ENCODE measurements at regions not wholly inside any gene's neighbourhood (a gene's known extent, or its start where the extent isn't known, plus 50 kb on each side); places are given as distances from the start of the nearest gene placed in this dataset.

DNA sequence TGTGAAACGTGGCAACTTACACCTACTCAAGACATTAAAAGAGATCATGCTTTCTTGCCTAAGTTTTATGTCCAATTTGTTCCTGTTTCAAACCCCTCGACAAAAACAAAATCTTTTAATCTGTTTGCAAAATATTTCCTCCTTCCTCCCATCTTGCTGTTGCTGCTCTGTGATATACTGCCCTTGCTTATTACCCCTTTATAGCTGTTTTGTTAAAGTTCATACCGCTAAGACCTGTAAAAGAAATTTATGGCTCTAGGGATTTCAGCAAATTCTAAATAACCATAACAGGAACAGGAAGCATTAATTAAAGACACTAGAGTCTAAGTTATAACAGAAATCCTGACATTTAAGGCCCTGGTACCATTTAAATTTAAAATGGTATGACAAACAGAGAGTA, 1268.2 kb upstream of the PIK3C3 start (continued):
- TF ChIP-seq TEAD4 (IDR thresholded peaks at IDR 0.05; ENCODE audit: low read depth, low read length), result no peak
- no peak for TF ChIP-seq CEBPB (IDR thresholded peaks at IDR 0.05; ENCODE audit: low read depth, low read length)
- TF ChIP-seq, protein P1, sequence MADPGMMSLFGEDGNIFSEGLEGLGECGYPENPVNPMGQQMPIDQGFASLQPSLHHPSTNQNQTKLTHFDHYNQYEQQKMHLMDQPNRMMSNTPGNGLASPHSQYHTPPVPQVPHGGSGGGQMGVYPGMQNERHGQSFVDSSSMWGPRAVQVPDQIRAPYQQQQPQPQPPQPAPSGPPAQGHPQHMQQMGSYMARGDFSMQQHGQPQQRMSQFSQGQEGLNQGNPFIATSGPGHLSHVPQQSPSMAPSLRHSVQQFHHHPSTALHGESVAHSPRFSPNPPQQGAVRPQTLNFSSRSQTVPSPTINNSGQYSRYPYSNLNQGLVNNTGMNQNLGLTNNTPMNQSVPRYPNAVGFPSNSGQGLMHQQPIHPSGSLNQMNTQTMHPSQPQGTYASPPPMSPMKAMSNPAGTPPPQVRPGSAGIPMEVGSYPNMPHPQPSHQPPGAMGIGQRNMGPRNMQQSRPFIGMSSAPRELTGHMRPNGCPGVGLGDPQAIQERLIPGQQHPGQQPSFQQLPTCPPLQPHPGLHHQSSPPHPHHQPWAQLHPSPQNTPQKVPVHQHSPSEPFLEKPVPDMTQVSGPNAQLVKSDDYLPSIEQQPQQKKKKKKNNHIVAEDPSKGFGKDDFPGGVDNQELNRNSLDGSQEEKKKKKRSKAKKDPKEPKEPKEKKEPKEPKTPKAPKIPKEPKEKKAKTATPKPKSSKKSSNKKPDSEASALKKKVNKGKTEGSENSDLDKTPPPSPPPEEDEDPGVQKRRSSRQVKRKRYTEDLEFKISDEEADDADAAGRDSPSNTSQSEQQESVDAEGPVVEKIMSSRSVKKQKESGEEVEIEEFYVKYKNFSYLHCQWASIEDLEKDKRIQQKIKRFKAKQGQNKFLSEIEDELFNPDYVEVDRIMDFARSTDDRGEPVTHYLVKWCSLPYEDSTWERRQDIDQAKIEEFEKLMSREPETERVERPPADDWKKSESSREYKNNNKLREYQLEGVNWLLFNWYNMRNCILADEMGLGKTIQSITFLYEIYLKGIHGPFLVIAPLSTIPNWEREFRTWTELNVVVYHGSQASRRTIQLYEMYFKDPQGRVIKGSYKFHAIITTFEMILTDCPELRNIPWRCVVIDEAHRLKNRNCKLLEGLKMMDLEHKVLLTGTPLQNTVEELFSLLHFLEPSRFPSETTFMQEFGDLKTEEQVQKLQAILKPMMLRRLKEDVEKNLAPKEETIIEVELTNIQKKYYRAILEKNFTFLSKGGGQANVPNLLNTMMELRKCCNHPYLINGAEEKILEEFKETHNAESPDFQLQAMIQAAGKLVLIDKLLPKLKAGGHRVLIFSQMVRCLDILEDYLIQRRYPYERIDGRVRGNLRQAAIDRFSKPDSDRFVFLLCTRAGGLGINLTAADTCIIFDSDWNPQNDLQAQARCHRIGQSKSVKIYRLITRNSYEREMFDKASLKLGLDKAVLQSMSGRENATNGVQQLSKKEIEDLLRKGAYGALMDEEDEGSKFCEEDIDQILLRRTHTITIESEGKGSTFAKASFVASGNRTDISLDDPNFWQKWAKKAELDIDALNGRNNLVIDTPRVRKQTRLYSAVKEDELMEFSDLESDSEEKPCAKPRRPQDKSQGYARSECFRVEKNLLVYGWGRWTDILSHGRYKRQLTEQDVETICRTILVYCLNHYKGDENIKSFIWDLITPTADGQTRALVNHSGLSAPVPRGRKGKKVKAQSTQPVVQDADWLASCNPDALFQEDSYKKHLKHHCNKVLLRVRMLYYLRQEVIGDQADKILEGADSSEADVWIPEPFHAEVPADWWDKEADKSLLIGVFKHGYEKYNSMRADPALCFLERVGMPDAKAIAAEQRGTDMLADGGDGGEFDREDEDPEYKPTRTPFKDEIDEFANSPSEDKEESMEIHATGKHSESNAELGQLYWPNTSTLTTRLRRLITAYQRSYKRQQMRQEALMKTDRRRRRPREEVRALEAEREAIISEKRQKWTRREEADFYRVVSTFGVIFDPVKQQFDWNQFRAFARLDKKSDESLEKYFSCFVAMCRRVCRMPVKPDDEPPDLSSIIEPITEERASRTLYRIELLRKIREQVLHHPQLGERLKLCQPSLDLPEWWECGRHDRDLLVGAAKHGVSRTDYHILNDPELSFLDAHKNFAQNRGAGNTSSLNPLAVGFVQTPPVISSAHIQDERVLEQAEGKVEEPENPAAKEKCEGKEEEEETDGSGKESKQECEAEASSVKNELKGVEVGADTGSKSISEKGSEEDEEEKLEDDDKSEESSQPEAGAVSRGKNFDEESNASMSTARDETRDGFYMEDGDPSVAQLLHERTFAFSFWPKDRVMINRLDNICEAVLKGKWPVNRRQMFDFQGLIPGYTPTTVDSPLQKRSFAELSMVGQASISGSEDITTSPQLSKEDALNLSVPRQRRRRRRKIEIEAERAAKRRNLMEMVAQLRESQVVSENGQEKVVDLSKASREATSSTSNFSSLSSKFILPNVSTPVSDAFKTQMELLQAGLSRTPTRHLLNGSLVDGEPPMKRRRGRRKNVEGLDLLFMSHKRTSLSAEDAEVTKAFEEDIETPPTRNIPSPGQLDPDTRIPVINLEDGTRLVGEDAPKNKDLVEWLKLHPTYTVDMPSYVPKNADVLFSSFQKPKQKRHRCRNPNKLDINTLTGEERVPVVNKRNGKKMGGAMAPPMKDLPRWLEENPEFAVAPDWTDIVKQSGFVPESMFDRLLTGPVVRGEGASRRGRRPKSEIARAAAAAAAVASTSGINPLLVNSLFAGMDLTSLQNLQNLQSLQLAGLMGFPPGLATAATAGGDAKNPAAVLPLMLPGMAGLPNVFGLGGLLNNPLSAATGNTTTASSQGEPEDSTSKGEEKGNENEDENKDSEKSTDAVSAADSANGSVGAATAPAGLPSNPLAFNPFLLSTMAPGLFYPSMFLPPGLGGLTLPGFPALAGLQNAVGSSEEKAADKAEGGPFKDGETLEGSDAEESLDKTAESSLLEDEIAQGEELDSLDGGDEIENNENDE (IDR thresholded peaks at IDR 0.05; ENCODE audit: insufficient replicate concordance, low read length), result no peak
- TF ChIP-seq HDAC6 (IDR thresholded peaks at IDR 0.05; ENCODE audit: low read depth, low read length), result no peak
- no peak for TF ChIP-seq CHD1 (IDR thresholded peaks at IDR 0.05; ENCODE audit: low read depth, low read length)
- TF ChIP-seq CREB1 (IDR thresholded peaks at IDR 0.05), result no peak

All from H1 (cell line).